Progenitor cell of endocrine pancreas (in vitro differentiated cells): ENCODE measurements at regions not wholly inside any gene's neighbourhood (a gene's known extent, or its start where the extent isn't known, plus 50 kb on each side); places are given as distances from the start of the nearest gene placed in this dataset.

ENCODE experiments used
- DNase-seq: peaks from one replicate; pipeline ENCODE4 v3.0.0; 2021; ENCODE audit warnings: low spot score; ENCODE audit not compliant: unreplicated experiment
- H3K27ac Mint-ChIP-seq: 2 replicates; pipeline ENCODE4 v1.8.0; 2021; ENCODE audit warnings: mild to moderate bottlenecking, moderate library complexity, mixed read lengths
- H3K27me3 Mint-ChIP-seq: 2 replicates; pipeline ENCODE4 v1.8.0; 2021; ENCODE audit warnings: mixed read lengths
- H3K36me3 Mint-ChIP-seq: 2 replicates; pipeline ENCODE4 v1.8.0; 2022; ENCODE audit warnings: mixed read lengths; ENCODE audit not compliant: insufficient read depth
- H3K4me1 Mint-ChIP-seq: 2 replicates; pipeline ENCODE4 v1.8.0; 2021; ENCODE audit warnings: low read depth, mixed read lengths
- H3K4me3 Mint-ChIP-seq: 2 replicates; pipeline ENCODE4 v1.8.0; 2021; ENCODE audit warnings: low read depth, mild to moderate bottlenecking, moderate library complexity, mixed read lengths
- H3K9me3 Mint-ChIP-seq: 2 replicates; pipeline ENCODE4 v1.8.0; 2021; ENCODE audit warnings: low read depth, mixed read lengths
- TF ChIP-seq, protein P1 (sequence below): fragments of 200-600 bp; sonication (generic); IDR thresholded peaks from one replicate; pipeline ENCODE4 v1.5.0; 2021; ENCODE audit warnings: antibody characterized with exemption, mild to moderate bottlenecking; ENCODE audit not compliant: unreplicated experiment

DNA sequence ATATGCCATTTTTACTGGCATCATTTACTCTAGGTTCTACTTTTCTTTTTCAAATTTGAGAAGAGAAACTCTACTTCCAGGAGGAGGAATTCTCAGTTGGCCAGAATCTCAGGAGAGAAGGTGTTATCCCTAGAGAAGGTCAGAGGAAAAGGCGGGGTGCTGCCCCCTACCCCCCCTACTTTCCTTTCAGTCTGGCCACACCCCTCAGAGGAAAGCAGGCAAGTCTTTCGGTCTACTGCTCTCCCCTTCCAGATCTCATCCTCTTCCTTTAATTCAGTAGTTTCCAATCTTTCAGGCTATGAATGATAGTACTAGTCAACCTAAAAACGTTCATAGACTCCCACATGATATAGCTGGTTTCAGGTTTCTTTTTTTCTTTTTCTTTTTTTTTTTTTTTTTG lies 366.5 kb upstream of the TBL1XR1 start:
- Mint-ChIP-seq H3K36me3 (no peaks in the 10 kb centered on the region), H3K27ac (no peak overlapping the region), H3K4me3 (no peak overlapping the region), H3K4me1 (peaks cover 5% of the 10 kb centered on the region), H3K9me3 (peaks cover 4% of the 10 kb centered on the region), H3K27me3 (peaks cover 3% of the 10 kb centered on the region)
- TF ChIP-seq, protein P1, sequence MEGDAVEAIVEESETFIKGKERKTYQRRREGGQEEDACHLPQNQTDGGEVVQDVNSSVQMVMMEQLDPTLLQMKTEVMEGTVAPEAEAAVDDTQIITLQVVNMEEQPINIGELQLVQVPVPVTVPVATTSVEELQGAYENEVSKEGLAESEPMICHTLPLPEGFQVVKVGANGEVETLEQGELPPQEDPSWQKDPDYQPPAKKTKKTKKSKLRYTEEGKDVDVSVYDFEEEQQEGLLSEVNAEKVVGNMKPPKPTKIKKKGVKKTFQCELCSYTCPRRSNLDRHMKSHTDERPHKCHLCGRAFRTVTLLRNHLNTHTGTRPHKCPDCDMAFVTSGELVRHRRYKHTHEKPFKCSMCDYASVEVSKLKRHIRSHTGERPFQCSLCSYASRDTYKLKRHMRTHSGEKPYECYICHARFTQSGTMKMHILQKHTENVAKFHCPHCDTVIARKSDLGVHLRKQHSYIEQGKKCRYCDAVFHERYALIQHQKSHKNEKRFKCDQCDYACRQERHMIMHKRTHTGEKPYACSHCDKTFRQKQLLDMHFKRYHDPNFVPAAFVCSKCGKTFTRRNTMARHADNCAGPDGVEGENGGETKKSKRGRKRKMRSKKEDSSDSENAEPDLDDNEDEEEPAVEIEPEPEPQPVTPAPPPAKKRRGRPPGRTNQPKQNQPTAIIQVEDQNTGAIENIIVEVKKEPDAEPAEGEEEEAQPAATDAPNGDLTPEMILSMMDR: no peak
- DNase-seq: no peak

DNA sequence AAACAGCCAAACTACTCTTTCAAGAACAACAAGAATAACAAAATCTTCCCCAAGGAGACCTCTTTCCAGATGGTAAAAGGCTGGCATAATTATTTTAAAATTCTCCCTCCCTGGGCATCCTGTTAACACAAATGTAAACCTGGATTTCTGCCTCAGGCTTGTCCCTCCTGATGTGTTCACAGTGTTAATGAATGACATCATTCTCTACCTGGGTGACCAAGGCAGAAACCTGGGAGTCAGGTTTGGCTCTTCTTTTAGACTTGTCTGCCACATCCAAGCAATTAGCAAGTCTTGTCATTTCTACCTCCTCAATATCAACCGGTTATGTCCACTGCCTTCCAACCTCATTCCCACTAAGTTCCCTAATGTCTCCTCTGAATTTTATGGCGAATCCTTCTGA lies 368.7 kb upstream of the TBL1XR1 start:
- TF ChIP-seq, protein P1: no peak
- Mint-ChIP-seq H3K36me3 (no peaks in the 10 kb centered on the region), H3K4me1 (peaks cover 5% of the 10 kb centered on the region), H3K9me3 (no peaks in the 10 kb centered on the region), H3K27me3 (peaks cover 3% of the 10 kb centered on the region), H3K27ac (no peak overlapping the region), H3K4me3 (no peak overlapping the region)
- no peak for DNase-seq

DNA sequence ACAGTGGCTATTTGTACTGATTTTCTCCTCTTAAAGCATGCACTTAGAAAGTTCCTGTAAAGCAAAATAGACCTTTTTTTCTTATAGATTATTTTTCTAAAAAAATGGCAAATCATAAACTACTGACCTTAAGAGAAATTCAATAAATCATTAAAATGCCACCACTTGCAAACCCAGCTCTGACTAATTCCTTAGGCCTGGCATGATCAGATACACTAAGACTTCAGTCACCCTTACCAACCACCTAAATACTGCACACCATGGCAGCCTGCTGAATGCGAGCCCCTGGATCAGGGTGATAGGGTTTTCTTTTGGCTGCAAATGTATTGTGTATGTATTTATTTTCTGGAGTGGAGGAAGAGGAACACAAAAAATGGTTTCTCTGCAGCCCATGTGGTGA lies 370.6 kb upstream of the TBL1XR1 start:
- Mint-ChIP-seq H3K27me3 (peaks cover 7% of the 10 kb centered on the region), H3K4me1 (peaks cover 4% of the 10 kb centered on the region), H3K27ac (no peak overlapping the region), H3K4me3 (no peak overlapping the region), H3K9me3 (no peaks in the 10 kb centered on the region), H3K36me3 (no peaks in the 10 kb centered on the region)
- no peak for DNase-seq
- TF ChIP-seq, protein P1: no peak

DNA sequence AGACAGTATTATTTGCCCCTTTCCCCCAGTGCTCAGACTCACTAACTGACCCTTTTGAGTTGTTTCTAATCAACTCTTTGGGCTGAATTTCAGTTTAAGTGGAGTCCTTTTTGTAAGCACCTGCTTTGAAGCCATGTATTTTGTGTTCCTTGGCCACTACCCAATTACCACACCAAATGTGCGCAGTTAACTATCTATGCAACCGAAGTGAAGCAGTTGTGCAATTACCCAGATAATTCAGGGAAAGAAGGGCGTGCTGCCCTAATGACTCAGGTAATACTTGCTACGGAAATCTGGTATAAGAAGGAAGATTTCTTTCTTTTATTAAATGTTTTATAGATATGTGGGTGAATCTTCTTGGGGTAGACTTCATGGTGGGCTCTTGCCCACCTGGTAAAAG lies 371.9 kb upstream of the TBL1XR1 start:
- Mint-ChIP-seq H3K36me3 (no peaks in the 10 kb centered on the region), H3K4me1 (peaks cover under 1% of the 10 kb centered on the region), H3K4me3 (no peak overlapping the region), H3K9me3 (no peaks in the 10 kb centered on the region), H3K27me3 (peaks cover 7% of the 10 kb centered on the region), H3K27ac (no peak overlapping the region)
- TF ChIP-seq, protein P1: no peak
- no peak for DNase-seq

DNA sequence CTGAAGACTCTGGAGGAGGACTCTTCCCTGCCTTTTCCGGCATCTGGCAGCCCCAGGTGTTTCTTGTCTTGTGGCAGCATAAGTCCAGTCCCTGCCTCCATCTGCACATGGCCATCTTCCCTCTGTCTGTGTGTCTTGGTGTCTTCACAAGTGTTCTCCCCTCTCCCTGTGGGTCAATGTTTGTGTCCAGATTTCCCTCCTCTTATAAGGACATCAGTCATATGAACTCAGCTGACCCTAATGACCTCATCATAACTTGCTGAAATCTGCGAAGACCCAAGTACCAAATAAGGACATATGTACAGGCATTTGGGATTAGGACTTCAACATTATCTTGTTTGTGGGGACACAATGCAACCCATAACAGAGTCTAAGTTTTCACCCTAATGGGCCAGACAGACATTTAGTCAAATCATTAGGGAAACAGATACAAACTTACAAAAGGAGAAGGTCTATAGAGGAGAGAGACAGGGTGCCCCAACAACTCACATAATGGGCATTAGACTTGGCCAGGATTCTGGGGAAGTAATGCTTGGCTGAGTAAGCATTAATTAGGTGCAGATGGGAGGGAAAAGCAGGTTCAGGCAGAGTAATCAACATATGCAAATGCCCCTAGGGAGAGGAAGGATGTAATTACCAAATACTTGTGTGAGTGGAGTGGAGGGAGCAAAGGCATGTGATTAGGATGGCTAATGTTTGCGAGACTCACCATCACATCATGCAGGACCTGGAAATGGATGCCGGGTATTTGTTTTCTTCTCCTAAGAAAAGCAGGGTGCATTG lies 372.8 kb upstream of the TBL1XR1 start:
- no peak for DNase-seq
- H3K36me3 Mint-ChIP-seq: no peaks in the 10 kb centered on the region
- H3K4me3 Mint-ChIP-seq: no peak overlapping the region
- peaks cover 4% of the 10 kb centered on the region for H3K4me1 Mint-ChIP-seq
- no peak overlapping the region for H3K27ac Mint-ChIP-seq
- no peaks in the 10 kb centered on the region for H3K9me3 Mint-ChIP-seq
- TF ChIP-seq, protein P1: no peak
- peaks cover 5% of the 10 kb centered on the region for H3K27me3 Mint-ChIP-seq
